ENCODE measurements at regions not wholly inside any gene's neighbourhood (a gene's known extent, or its start where the extent isn't known, plus 50 kb on each side); places are given as distances from the start of the nearest gene placed in this dataset.

GRCh38 chr6:134451529-134451928, 133.6 kb upstream of the SGK1 start:
- Mint-ChIP-seq H3K36me3 (ENCODE audit: insufficient read depth, unreplicated experiment) (no peaks in the 10 kb centered on the region), H3K9me3 (ENCODE audit: low read depth, unreplicated experiment) (no peaks in the 10 kb centered on the region), H3K27me3 (ENCODE audit: unreplicated experiment) (no peaks in the 10 kb centered on the region), H3K4me3 (ENCODE audit: low read depth, unreplicated experiment) (no peak overlapping the region), H3K27ac (ENCODE audit: unreplicated experiment) (no peak overlapping the region), H3K4me1 (ENCODE audit: low read depth, unreplicated experiment) (peaks cover 26% of the 10 kb centered on the region)
- DNase-seq, result no peak
- TF ChIP-seq, protein P1, sequence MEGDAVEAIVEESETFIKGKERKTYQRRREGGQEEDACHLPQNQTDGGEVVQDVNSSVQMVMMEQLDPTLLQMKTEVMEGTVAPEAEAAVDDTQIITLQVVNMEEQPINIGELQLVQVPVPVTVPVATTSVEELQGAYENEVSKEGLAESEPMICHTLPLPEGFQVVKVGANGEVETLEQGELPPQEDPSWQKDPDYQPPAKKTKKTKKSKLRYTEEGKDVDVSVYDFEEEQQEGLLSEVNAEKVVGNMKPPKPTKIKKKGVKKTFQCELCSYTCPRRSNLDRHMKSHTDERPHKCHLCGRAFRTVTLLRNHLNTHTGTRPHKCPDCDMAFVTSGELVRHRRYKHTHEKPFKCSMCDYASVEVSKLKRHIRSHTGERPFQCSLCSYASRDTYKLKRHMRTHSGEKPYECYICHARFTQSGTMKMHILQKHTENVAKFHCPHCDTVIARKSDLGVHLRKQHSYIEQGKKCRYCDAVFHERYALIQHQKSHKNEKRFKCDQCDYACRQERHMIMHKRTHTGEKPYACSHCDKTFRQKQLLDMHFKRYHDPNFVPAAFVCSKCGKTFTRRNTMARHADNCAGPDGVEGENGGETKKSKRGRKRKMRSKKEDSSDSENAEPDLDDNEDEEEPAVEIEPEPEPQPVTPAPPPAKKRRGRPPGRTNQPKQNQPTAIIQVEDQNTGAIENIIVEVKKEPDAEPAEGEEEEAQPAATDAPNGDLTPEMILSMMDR (IDR thresholded peaks at IDR 0.05; ENCODE audit: unreplicated experiment), result no peak
- intact Hi-C loops (cut with micrococcal nuclease; ENCODE audit: unreplicated experiment), result loop anchor here (5.0 to 10.0 kb wide), 2 partner anchors 41 to 277 kb away; no protein-coding TSS in a partner anchor
- CTCF ChIA-PET, result no interaction called here
- BruUV-seq (replicated peaks), result no TSS peak

DNA sequence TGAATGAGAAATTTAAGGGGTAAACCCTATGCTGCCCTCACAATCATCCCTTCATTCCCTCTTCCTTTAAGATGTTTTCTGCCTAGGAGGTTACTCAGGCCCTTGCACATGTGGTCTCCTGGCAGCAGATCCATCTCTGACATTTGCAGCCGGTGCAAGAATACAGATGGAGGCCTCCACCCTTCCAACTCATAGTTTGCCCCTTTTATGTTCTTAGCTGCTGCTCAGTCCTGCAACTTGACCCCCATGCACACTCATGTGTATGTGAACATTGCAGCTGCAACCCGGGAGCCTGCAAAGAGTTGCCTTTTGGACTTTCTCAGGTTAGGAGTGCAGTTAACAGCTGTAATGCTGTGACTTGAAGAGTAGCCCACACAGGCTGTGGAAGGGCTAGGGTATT, 131.9 kb upstream of the SGK1 start:
- CTCF ChIA-PET, result interaction anchor here (1.2 kb wide), 1 partner anchor 18 kb away, joined by 3 read pairs; no protein-coding TSS in a partner anchor
- Mint-ChIP-seq H3K4me1 (ENCODE audit: low read depth, unreplicated experiment) (peaks cover 19% of the 10 kb centered on the region), H3K27me3 (ENCODE audit: unreplicated experiment) (no peaks in the 10 kb centered on the region), H3K36me3 (ENCODE audit: insufficient read depth, unreplicated experiment) (no peaks in the 10 kb centered on the region), H3K27ac (ENCODE audit: unreplicated experiment) (no peak overlapping the region), H3K4me3 (ENCODE audit: low read depth, unreplicated experiment) (no peak overlapping the region), H3K9me3 (ENCODE audit: low read depth, unreplicated experiment) (no peaks in the 10 kb centered on the region)
- intact Hi-C loops (cut with micrococcal nuclease; ENCODE audit: unreplicated experiment), result loop anchor here (5.0 to 10.0 kb wide), 2 partner anchors 43 to 275 kb away; no protein-coding TSS in a partner anchor
- no TSS peak for BruUV-seq (replicated peaks)
- no peak for DNase-seq
- TF ChIP-seq, protein P1 (IDR thresholded peaks at IDR 0.05; ENCODE audit: unreplicated experiment), result no peak

DNA sequence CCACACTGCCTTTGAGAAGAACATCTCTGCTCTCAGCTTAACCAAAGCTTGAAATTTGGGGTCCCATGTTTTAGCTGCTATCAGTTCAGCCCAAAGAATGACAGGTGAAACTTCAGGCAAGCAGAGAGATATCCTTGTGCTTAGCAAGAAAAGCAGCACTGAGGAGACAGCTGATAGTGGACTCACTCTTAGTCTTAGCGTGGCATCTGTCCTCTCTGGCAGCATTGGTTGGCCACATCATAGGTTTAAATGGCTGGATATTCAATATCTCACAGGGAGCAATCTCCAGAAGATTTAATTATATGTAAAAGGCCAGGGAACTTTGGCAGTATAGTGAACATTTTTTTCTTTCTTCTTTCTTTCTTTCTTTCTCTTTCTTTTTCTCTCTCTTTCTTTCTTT, 131.1 kb upstream of the SGK1 start:
- TF ChIP-seq, protein P1 (IDR thresholded peaks at IDR 0.05; ENCODE audit: unreplicated experiment), result no peak
- CTCF ChIA-PET, result no interaction called here
- no peak overlapping the region for H3K27ac Mint-ChIP-seq (ENCODE audit: unreplicated experiment)
- no peaks in the 10 kb centered on the region for H3K9me3 Mint-ChIP-seq (ENCODE audit: low read depth, unreplicated experiment)
- no TSS peak for BruUV-seq (replicated peaks)
- H3K4me1 Mint-ChIP-seq (ENCODE audit: low read depth, unreplicated experiment), result peaks cover 11% of the 10 kb centered on the region
- DNase-seq, result no peak
- no peaks in the 10 kb centered on the region for H3K36me3 Mint-ChIP-seq (ENCODE audit: insufficient read depth, unreplicated experiment)
- H3K27me3 Mint-ChIP-seq (ENCODE audit: unreplicated experiment), result no peaks in the 10 kb centered on the region
- intact Hi-C loops (cut with micrococcal nuclease; ENCODE audit: unreplicated experiment), result no loop called here
- no peak overlapping the region for H3K4me3 Mint-ChIP-seq (ENCODE audit: low read depth, unreplicated experiment)

- Mint-ChIP-seq H3K27ac (ENCODE audit: unreplicated experiment) (no peak overlapping the region), H3K4me1 (ENCODE audit: low read depth, unreplicated experiment) (peaks cover under 1% of the 10 kb centered on the region), H3K36me3 (ENCODE audit: insufficient read depth, unreplicated experiment) (no peaks in the 10 kb centered on the region), H3K9me3 (ENCODE audit: low read depth, unreplicated experiment) (no peaks in the 10 kb centered on the region), H3K4me3 (ENCODE audit: low read depth, unreplicated experiment) (no peak overlapping the region), H3K27me3 (ENCODE audit: unreplicated experiment) (no peaks in the 10 kb centered on the region)
- BruUV-seq (replicated peaks), result no TSS peak
- TF ChIP-seq, protein P1 (IDR thresholded peaks at IDR 0.05; ENCODE audit: unreplicated experiment), result no peak
- no peak for DNase-seq
- CTCF ChIA-PET, result no interaction called here
- intact Hi-C loops (cut with micrococcal nuclease; ENCODE audit: unreplicated experiment), result no loop called here
These were observed 130.0 kb upstream of the SGK1 start for GRCh38 chr6:134447883-134448387.
